ENCODE measurements at regions not wholly inside any gene's neighbourhood (a gene's known extent, or its start where the extent isn't known, plus 50 kb on each side); places are given as distances from the start of the nearest gene placed in this dataset.

- Histone ChIP-seq H3K4me3 (replicated peaks in 1 of 3; ENCODE audit: insufficient read depth in 1 of 3, low read depth in 1 of 3, low read length in 3 of 3) (no peak overlapping the region), H3K9me1 (replicated peaks; ENCODE audit: control insufficient read depth, extremely low read depth, insufficient read depth, low read length) (no peaks in the 10 kb centered on the region), H4K20me1 (replicated peaks; ENCODE audit: control insufficient read depth, extremely low read depth, insufficient read depth, low read length) (no peaks in the 10 kb centered on the region), H3K79me2 (ENCODE audit: control insufficient read depth, insufficient read depth, low read length) (no peaks in the 10 kb centered on the region), H2AFZ (ENCODE audit: low read depth, low read length) (no peak overlapping the region), H3K27me3 (ENCODE audit: control insufficient read depth in 2 of 2, insufficient read depth in 2 of 2, low read length in 2 of 2) (no peaks in the 10 kb centered on the region), H3K9me3 (replicated peaks; ENCODE audit: control insufficient read depth, insufficient read depth, low read length) (peaks cover 2% of the 10 kb centered on the region), H3K4me1 (ENCODE audit: control insufficient read depth, extremely low read depth, insufficient read depth, low read length) (no peaks in the 10 kb centered on the region), H3K36me3 (ENCODE audit: control insufficient read depth in 2 of 2, extremely low read depth in 1 of 2, insufficient read depth in 2 of 2, low read length in 2 of 2) (no peaks in the 10 kb centered on the region), H3K4me2 (ENCODE audit: insufficient read depth, low read length) (no peak overlapping the region), H3K9ac (replicated peaks; ENCODE audit: extremely low read depth, insufficient read depth, low read length) (no peak overlapping the region), H3K27ac (ENCODE audit: insufficient read depth, low read depth, low read length) (no peak overlapping the region)
- DNase-seq (ENCODE audit: low read depth, low spot score), result no peak
- FAIRE-seq, result no peak
- intact Hi-C loops (cut with micrococcal nuclease), result no loop called here
- TF ChIP-seq GATA2 (IDR thresholded peaks at IDR 0.05; ENCODE audit: insufficient read depth, insufficient read length, low read depth, low read length) (no peak), CTCF (IDR thresholded peaks at IDR 0.05; ENCODE audit: extremely low read depth in 1 of 2, insufficient read depth in 1 of 2, low read depth in 1 of 2, low read length in 2 of 2) (no peak), FOS (IDR thresholded peaks at IDR 0.05; ENCODE audit: borderline replicate concordance, insufficient read depth, low read length) (no peak), MYC (IDR thresholded peaks at IDR 0.05; ENCODE audit: low read depth, low read length) (no peak), POLR2A (IDR thresholded peaks at IDR 0.05; ENCODE audit: low read depth, low read length) (no peak), EZH2 (IDR thresholded peaks at IDR 0.05; ENCODE audit: borderline replicate concordance, low read depth, low read length, severe bottlenecking) (no peak), JUN (IDR thresholded peaks at IDR 0.05; ENCODE audit: borderline replicate concordance, insufficient read depth, insufficient read length, low read depth) (no peak), POLR2AphosphoS5 (IDR thresholded peaks at IDR 0.05; ENCODE audit: insufficient read depth, low read depth, low read length) (no peak)
- TF ChIP-seq, protein P1, sequence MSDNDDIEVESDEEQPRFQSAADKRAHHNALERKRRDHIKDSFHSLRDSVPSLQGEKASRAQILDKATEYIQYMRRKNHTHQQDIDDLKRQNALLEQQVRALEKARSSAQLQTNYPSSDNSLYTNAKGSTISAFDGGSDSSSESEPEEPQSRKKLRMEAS (IDR thresholded peaks at IDR 0.05; ENCODE audit: insufficient read depth, insufficient read length), result no peak
- ChIA-PET POLR2A (no interaction called here), CTCF (no interaction called here)
- dilution Hi-C loops (cut with MboI; ENCODE audit: extremely low pct_ligation_motif_present, low sequenced_read_pairs), result no loop called here
- BruUV-seq (replicated peaks), result no TSS peak
Measured at GRCh38 chr5:110150199-110150598, 460.5 kb downstream of the MAN2A1 start.

Data from endothelial cell of umbilical vein (primary cell).